ENCODE measurements at regions not wholly inside any gene's neighbourhood (a gene's known extent, or its start where the extent isn't known, plus 50 kb on each side); places are given as distances from the start of the nearest gene placed in this dataset.

DNA sequence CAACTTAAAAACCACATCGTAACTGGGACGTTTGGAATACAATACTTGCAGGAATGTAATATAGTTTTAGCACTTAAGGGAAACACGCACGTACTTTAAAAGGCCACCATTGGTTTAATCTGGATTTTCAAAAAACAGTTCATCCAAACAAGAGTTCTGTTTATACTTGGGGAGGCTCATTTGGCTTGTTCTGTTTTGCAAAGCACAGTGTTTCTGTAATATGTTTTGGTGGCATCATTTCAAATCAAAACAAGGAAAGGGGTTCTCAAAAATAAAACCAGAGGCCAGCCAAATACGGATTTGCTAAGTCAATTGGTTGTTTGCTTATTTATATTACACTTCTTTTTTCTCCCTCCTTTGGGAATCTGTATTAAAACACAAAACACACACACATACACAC, 656.1 kb upstream of the SOX9 start:
- TF ChIP-seq, protein P1, sequence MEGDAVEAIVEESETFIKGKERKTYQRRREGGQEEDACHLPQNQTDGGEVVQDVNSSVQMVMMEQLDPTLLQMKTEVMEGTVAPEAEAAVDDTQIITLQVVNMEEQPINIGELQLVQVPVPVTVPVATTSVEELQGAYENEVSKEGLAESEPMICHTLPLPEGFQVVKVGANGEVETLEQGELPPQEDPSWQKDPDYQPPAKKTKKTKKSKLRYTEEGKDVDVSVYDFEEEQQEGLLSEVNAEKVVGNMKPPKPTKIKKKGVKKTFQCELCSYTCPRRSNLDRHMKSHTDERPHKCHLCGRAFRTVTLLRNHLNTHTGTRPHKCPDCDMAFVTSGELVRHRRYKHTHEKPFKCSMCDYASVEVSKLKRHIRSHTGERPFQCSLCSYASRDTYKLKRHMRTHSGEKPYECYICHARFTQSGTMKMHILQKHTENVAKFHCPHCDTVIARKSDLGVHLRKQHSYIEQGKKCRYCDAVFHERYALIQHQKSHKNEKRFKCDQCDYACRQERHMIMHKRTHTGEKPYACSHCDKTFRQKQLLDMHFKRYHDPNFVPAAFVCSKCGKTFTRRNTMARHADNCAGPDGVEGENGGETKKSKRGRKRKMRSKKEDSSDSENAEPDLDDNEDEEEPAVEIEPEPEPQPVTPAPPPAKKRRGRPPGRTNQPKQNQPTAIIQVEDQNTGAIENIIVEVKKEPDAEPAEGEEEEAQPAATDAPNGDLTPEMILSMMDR (conservative IDR thresholded peaks at IDR 0.05; ENCODE audit: low read depth, low read length): no peak
- TF ChIP-seq EZH2 (IDR thresholded peaks at IDR 0.05; ENCODE audit: low read length, unreplicated experiment): no peak
- no peak for TF ChIP-seq EZH2phosphoT487 (IDR thresholded peaks at IDR 0.05; ENCODE audit: borderline replicate concordance, low read length)
